Stimulated activated CD4-positive, alpha-beta T cell treated with anti-CD3 and anti-CD28 coated beads, TNF-alpha, amount 100 ng/mL, for 48 hours (primary cell): ENCODE measurements at regions not wholly inside any gene's neighbourhood (a gene's known extent, or its start where the extent isn't known, plus 50 kb on each side); places are given as distances from the start of the nearest gene placed in this dataset.
"Not testable (repeated sequence)": the region's sequence is repeated elsewhere in the genome, so short reads cannot be mapped to it uniquely, and the experiment has no call there.

Source experiments
- DNase-seq, 3 donors: peaks; one replicate each; pipeline ENCODE4 v3.0.0-alpha.2; 2020; ENCODE audit warnings: low read depth in 3 of 3

- peak; percentile 10 to 44 (median 27) for DNase-seq
Measured at GRCh38 chr5:163347671-163348070, 89.7 kb upstream of the CCNG1 start.

GRCh38 chr5:163350083-163350482, 87.3 kb upstream of the CCNG1 start:
- no peak for DNase-seq

- DNase-seq = no peak
Measured at GRCh38 chr5:163352531-163352930, 84.9 kb upstream of the CCNG1 start.

GRCh38 chr5:163355811-163356210, 81.6 kb upstream of the CCNG1 start:
- not testable (repeated sequence) for DNase-seq

- no peak for DNase-seq
Measured at GRCh38 chr5:163357636-163358035, 79.8 kb upstream of the CCNG1 start.

- DNase-seq = no peak
Measured at GRCh38 chr5:163360656-163361055, 76.7 kb upstream of the CCNG1 start.

GRCh38 chr5:163361450-163361849, 75.9 kb upstream of the CCNG1 start:
- DNase-seq = no peak

- no peak for DNase-seq
Measured at GRCh38 chr5:163362840-163363371, 74.5 kb upstream of the CCNG1 start.

- no peak for DNase-seq
Measured at GRCh38 chr5:163363389-163363788, 74.0 kb upstream of the CCNG1 start.

- no peak for DNase-seq
Measured at GRCh38 chr5:163366757-163367156, 70.6 kb upstream of the CCNG1 start.

- DNase-seq = no peak
Measured at GRCh38 chr5:163369776-163370385, 67.5 kb upstream of the CCNG1 start.

- no peak for DNase-seq
Measured at GRCh38 chr5:163373436-163374084, 63.8 kb upstream of the CCNG1 start.

- no peak for DNase-seq
Measured at GRCh38 chr5:163377982-163378381, 59.4 kb upstream of the CCNG1 start.

GRCh38 chr5:163379298-163380155, 57.9 kb upstream of the CCNG1 start:
- no peak for DNase-seq

- DNase-seq = no peak
Measured at GRCh38 chr5:163381832-163382231, 55.6 kb upstream of the CCNG1 start.

- no peak for DNase-seq
Measured at GRCh38 chr5:163383754-163384153, 53.6 kb upstream of the CCNG1 start.

- no peak for DNase-seq
Measured at GRCh38 chr5:163384669-163385068, 52.7 kb upstream of the CCNG1 start.

GRCh38 chr5:163385271-163385670, 52.1 kb upstream of the CCNG1 start:
- no peak for DNase-seq

GRCh38 chr5:163385824-163386223, 51.6 kb upstream of the CCNG1 start:
- no peak for DNase-seq

GRCh38 chr5:163386352-163386751, 51.0 kb upstream of the CCNG1 start:
- DNase-seq = no peak

- DNase-seq = no peak
Measured at GRCh38 chr5:163387589-163388343, 49.6 kb upstream of the CCNG1 start.
